ENCODE measurements at regions not wholly inside any gene's neighbourhood (a gene's known extent, or its start where the extent isn't known, plus 50 kb on each side); places are given as distances from the start of the nearest gene placed in this dataset.

DNA sequence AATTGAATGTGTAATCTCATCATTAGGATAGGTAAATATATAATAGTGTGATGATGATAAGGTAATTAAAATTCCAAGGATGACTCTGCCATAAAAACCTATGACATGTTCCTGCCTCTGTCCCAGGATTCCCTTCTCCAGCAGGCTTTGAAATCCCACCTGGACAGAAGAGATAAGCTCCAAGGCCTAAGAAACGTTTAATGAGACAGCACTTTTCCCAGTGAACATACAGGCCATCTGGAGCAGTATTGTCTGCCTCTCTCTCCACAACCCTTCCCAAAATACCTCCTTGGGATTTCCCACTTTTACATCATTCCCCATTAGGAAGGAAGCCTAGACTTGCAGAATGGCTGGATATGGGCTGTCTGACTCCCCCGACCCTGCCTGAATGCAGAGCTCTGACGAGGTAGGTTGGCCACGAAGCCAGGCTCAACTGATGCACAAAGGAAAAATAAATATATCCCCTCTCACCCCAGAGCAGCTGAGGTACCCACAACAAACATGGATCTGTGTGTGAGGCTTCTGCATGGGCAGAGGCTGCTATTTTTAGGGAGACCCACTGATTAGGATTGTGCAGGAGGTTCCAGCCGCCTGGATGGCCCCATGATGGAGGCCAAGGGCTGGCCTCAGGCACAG, 71.0 kb downstream of the TMPRSS5 start:
- DNase-seq = peak in 1 of 3 experiments; percentile 60

GRCh38 chr11:113632981-113633380, 73.1 kb downstream of the TMPRSS5 start:
- DNase-seq = no peak

- DNase-seq = peak in 1 of 3 experiments; percentile 92
These were observed 76.5 kb downstream of the TMPRSS5 start for GRCh38 chr11:113629562-113629961.

DNA sequence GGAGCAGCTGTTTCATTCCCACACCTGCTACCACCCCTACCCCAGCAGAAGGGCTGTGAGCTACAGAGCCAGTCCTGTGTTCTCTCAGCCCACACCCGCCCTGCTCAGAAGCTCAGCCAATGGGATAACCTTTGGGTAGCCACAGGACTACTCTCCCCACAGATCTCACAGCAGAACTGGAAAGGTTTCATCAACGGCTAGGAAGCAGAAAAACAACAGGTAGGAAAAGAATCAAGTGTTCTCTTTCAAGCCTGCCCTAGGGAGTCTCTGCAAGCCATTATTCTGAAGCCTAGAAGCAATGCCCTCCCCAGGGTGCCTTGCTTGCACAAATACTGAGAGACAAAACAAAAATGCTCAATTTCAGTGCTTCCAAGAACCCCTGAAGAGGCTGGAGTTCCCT, 77.2 kb downstream of the TMPRSS5 start:
- DNase-seq = peak; percentile 28 to 99 (median 95)

DNA sequence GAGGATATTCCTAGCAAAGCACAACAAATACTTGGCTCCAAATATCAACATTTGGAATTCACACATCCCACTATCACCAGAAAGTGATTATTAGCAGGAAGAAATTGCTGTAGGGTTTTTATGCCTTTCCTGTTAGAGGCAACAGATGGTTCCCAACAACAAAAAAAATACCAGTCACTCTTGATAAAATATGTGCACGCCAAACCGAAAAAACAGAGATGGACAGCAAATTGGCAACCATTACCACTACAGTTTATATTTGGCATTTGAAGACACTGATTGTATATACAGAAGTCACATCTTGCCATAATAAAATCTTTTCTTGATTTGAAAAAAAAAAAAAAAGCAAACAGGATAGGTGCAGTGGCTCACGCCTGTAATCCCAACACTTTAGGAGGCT, 78.2 kb downstream of the TMPRSS5 start:
- DNase-seq = peak in 1 of 3 experiments; percentile 11

DNA sequence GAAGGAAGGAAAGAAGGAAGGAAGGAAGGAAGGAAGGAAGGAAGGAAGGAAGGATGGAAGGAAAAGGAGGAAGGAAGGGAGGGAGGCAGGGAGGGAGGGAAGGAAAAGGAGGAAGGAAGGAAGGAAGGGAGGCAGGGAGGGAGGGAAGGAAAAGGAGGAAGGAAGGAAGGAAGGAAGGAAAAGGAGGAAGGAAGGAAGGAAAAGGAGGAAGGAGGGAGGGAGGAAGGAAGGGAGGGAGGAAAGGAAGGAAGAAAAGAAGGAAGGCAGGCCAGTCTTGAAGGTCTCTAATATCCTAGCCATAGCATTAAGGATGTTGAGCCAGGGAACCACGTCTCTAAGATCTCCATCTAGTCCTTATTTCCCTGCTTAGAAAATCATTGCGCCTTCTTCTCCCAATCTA, 78.8 kb downstream of the TMPRSS5 start:
- no peak for DNase-seq

DNA sequence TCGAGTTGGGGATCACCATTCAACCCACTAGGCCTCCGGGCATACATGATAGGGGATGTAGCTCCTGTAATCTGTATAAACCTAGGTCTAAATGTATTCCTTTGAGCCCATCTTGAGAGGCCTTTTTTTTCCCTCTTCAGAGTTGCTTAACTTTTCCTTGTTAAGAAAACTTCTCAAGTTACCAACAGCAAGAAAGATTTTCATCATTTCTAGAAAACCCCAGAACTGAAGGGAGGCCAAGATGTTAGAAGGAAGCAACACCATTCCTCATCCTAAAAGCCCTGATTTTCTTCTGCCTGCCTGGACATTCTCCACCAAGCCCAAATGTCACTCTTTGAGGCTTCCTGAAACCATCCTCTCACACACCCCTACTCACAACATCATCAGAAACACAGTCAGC, 79.4 kb downstream of the TMPRSS5 start:
- DNase-seq = no peak

- DNase-seq = no peak
These were observed 83.0 kb downstream of the TMPRSS5 start for GRCh38 chr11:113623114-113623513.

DNA sequence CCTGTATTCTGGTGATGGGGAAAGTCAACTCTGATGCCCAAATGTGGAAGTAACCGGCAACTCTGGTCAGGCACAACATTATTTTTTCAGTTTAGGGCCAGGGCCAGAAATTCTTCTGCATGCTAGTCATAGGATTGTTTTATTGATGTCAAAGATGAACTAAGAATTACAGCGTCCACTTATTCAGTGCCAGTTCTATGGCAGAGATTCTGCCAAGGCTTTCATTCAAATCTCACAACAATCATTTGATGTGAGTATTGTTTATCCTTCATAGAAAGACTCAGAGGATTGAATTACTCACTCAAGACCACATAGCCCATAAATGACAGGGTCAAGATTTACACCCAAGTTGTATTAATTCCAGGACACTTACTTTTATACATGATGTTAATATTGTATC, 87.7 kb downstream of the TMPRSS5 start:
- no peak for DNase-seq

DNA sequence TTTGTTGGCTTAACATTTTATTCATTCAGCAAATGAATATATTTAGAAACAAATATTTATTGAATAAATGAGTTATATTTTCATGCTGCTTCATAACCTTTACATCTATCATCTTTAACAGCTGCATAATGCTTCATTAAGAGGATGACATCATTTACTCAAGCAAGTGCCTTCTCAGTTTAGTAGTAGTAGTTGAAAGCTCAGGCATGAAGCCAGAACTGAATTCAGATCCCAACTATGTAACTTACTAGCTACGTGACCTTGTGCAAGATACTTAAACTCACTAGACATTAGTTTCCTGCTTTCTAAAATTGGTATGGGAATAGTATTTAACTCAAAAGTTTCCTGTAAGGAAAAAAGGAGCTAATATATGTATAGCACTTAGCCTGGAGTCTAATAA, 90.3 kb downstream of the TMPRSS5 start:
- DNase-seq = peak in 1 of 3 experiments; percentile 29

DNA sequence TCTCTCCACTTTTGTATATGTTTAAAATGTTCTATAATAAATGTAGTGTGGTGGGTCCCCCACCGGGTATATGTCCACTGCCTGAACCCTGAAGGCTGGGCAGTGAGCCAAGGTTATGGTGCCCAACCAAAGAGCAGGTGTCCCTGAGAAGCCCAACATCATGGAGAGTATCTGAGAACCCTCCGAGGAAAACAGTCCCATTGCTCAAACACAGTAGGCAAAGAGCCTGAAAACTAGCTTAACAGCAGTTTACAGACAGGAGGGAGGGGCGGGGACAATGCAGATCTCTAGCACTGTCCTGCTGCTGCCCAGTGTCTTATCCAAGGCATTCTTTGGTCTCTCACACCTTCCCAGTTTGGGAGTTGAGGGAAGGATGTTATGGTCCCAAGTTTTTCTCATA, 91.0 kb downstream of the TMPRSS5 start:
- peak in 2 of 3 experiments; percentile 52 to 82 for DNase-seq

GRCh38 chr11:113614097-113614496, 92.0 kb downstream of the TMPRSS5 start:
- no peak for DNase-seq

- DNase-seq = no peak
These were observed 92.5 kb downstream of the TMPRSS5 start for GRCh38 chr11:113613619-113614018.

DNA sequence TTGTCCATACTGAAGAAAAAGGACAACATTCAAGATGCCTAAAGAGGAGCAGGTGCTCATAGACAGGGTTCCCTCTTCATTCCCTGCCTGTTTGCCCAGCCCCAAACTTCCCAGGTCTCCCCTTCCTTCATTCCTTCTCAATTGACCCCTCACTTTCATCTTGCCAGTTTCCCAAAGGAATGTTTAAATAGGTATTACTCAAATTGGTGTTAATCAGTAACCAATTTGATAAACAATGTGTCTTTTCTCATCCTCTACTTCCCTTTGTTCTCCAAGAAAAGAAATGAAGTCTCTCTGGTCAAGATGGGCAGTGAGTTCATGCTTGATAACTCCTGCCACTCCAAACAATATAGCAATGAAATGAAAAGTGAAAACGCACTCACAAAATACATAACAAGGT, 101.9 kb downstream of the TMPRSS5 start:
- no peak for DNase-seq

DNA sequence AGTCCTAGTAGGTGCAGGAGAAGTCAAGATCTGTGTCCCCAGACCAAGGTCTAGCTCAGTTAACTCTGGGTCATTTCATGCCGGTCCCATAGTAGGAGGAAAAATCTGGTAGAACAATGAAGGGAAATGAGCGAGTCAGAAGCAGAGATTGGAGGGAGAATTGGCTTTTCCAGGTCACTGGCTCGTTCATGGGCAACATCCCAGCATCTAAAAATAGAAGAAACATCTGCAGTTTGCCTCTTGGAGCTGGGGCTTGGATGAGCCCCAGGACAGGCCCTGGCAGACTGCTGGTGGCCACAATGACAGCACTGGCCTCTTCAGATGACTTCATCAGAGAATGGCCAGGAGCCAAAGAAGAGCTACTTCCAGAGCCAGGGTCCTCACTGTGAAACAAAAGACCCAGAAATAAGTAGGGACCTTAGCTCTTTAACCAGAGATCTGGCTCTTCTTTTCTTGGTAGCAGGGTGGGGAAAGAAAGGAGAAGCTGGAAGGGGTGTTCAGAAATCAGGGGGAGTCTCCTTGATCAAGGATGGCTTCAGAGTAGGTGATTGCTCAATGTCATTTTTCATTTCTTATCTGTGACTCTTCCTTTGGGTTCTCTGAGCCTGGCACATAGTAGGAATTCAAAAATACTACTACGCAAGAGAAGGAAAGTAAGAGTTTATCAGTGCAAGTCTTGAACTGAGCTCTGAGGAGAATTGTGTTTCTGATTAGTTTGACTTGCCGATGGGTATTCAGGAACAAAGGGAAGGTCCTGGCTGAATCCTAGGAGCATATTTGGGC, 102.6 kb downstream of the TMPRSS5 start:
- DNase-seq = no peak

GRCh38 chr11:113602483-113602882, 103.6 kb downstream of the TMPRSS5 start:
- no peak for DNase-seq

GRCh38 chr11:113596658-113597057, 109.5 kb downstream of the TMPRSS5 start:
- DNase-seq = no peak

GRCh38 chr11:113595810-113596594, 110.1 kb downstream of the TMPRSS5 start:
- no peak for DNase-seq

DNA sequence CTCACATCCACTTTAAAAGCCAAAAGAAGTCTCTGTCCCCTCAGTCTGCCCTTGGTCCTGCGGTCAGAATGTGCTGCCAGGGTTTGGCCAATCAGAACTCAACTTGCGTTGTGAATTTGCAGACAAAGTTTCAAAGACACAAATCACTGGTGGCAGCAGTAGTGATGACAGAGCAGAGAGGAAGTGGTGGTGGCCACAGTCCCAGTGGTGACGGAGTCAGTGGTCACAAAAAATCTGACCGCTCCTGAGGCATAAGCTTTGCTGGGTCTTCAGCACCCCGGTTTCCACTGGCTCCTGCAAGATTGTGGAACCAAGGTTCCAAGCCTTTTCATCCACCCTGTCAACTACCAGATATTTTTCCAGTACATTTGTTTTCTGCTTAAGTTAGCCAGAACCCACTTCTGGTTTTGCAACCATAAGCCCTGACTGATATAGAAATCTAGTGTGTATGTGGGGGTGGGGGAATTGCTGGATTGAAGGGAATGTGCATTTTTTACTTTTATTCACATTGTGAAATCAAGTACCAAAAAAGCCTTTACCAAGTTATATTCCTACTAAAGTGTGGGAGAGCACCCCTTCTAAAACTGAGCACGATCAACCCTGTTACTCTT, 112.3 kb downstream of the TMPRSS5 start:
- DNase-seq = no peak

GRCh38 chr11:113591117-113591516, 115.0 kb downstream of the TMPRSS5 start:
- peak in 2 of 3 experiments; percentile 89 to 95 for DNase-seq

- no peak for DNase-seq
These were observed 112.1 kb upstream of the DRD2 start for GRCh38 chr11:113587308-113587739.

GRCh38 chr11:113584371-113584770, 109.2 kb upstream of the DRD2 start:
- no peak for DNase-seq

DNA sequence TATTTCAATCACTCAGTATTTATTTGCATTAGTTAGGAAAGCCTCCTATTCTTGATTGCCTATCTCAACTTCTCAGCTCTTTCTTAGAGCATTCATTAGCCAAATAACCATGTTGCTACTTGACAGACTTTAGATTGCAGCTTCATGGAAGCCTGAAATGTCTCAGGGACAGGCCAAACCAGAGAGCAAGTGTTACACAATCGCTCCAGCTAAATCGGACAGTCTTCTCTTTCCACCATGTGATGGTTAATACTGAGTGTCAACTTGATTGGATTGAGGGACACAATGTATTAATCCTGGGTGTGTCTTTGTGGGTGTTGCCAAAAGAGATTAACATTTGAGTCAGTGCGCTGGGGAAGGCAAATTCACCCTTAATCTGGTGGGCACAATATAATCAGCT, 106.5 kb upstream of the DRD2 start:
- no peak for DNase-seq

All from NCI-H1417 (cell line).